ENCODE measurements at regions not wholly inside any gene's neighbourhood (a gene's known extent, or its start where the extent isn't known, plus 50 kb on each side); places are given as distances from the start of the nearest gene placed in this dataset.
A peak's percentile ranks its signal among the peaks of the same experiment; 100 is the strongest.
"Not testable (repeated sequence)": the region's sequence is repeated elsewhere in the genome, so short reads cannot be mapped to it uniquely, and the experiment has no call there.

DNA sequence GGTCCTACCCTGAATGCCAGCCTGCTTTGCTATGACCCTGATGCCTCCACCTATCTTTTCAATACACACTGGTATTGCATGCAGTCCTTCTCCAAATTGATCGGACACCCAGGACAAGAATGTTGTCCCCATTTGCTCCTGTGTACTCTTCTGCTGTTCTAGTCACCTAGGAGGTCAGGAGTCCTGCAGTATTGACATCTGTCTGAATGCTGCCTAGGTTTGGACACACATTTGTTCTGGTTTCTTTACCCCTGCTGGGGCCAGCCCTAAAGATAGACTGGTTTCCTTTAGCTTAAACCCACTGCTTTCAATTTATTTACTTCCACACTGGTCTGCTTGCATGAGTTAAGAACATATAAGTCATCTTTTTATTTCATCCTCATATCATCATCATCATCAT lies 167.0 kb upstream of the CCN2 start:
- H3K9me3 ChIP-seq (replicated peaks; ENCODE audit: insufficient read depth, low read length) = no peaks in the 10 kb centered on the region
- H3K9ac ChIP-seq (ENCODE audit: low read length) = no peak overlapping the region
- no peak overlapping the region for H3K4me3 ChIP-seq (ENCODE audit: low read length)
- H3K79me2 ChIP-seq (ENCODE audit: low read length) = no peaks in the 10 kb centered on the region
- no peaks in the 10 kb centered on the region for H4K20me1 ChIP-seq (ENCODE audit: insufficient read depth, low read length)
- DNase-seq = peak; percentile 11
- no peaks in the 10 kb centered on the region for H3K27me3 ChIP-seq (replicated peaks; ENCODE audit: insufficient read depth, low read length)
- no peaks in the 10 kb centered on the region for H3K36me3 ChIP-seq (replicated peaks; ENCODE audit: insufficient read depth, low read length)
- H3K4me1 ChIP-seq (ENCODE audit: low read length) = peaks cover 8% of the 10 kb centered on the region
- H3K9me2 ChIP-seq (replicated peaks; ENCODE audit: insufficient read depth, low read length) = no peaks in the 10 kb centered on the region
- H3F3A ChIP-seq (ENCODE audit: insufficient read depth, low read length) = no peaks in the 10 kb centered on the region
- no peak overlapping the region for H2AFZ ChIP-seq (ENCODE audit: low read length)
- TF ChIP-seq EZH2 (optimal IDR thresholded peaks at IDR 0.05; ENCODE audit: low read depth, low read length) (no peak), EZH2phosphoT487 (IDR thresholded peaks at IDR 0.05; ENCODE audit: low read length) (no peak)
- TF ChIP-seq, protein P1, sequence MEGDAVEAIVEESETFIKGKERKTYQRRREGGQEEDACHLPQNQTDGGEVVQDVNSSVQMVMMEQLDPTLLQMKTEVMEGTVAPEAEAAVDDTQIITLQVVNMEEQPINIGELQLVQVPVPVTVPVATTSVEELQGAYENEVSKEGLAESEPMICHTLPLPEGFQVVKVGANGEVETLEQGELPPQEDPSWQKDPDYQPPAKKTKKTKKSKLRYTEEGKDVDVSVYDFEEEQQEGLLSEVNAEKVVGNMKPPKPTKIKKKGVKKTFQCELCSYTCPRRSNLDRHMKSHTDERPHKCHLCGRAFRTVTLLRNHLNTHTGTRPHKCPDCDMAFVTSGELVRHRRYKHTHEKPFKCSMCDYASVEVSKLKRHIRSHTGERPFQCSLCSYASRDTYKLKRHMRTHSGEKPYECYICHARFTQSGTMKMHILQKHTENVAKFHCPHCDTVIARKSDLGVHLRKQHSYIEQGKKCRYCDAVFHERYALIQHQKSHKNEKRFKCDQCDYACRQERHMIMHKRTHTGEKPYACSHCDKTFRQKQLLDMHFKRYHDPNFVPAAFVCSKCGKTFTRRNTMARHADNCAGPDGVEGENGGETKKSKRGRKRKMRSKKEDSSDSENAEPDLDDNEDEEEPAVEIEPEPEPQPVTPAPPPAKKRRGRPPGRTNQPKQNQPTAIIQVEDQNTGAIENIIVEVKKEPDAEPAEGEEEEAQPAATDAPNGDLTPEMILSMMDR (IDR thresholded peaks at IDR 0.05; ENCODE audit: low read length) = no peak
- no peak overlapping the region for H3K27ac ChIP-seq (ENCODE audit: low read length)
- H3K4me2 ChIP-seq (ENCODE audit: low read depth, low read length) = peak overlapping the region; percentile 3; the same call in 1 of the 2 replicates

DNA sequence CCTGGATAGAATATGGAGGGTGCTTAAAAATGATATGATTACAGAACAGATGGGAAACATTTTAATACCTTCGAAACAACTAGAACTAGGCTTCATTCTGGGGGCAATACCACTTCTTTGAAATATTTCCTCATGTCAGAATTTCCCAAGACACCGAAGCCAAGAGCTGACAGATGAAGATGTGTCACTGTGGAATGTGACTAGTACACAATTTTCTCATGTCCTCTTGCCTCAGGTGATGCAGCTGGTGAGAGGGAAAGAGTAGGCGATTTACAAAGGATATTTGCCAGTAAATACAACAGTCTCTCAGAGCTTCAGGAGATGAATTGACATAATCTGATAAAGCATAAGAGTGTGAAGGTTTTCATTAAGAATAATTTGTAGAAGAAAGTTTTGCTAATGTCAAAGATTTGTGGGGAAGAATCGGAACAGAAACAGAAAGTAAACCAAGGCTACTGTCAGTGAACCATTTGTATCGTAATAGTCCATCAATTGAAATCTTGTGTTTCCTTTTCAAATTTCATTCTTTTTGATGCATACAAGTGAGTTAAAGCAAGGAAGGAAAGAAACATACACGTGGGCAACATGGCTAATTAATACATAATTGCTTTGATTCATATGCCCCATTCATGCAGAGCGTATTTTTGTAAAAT lies 164.7 kb upstream of the CCN2 start:
- Histone ChIP-seq H3F3A (ENCODE audit: insufficient read depth, low read length) (no peaks in the 10 kb centered on the region), H3K27me3 (replicated peaks; ENCODE audit: insufficient read depth, low read length) (no peaks in the 10 kb centered on the region), H3K36me3 (replicated peaks; ENCODE audit: insufficient read depth, low read length) (no peaks in the 10 kb centered on the region), H3K4me1 (ENCODE audit: low read length) (peaks cover 8% of the 10 kb centered on the region), H3K9me2 (replicated peaks; ENCODE audit: insufficient read depth, low read length) (no peaks in the 10 kb centered on the region), H3K9ac (ENCODE audit: low read length) (peak overlapping the region; percentile 9; the same call in 1 of the 2 replicates), H3K4me3 (ENCODE audit: low read length) (peak overlapping the region; percentile 55), H4K20me1 (ENCODE audit: insufficient read depth, low read length) (no peaks in the 10 kb centered on the region), H2AFZ (ENCODE audit: low read length) (peak overlapping the region; percentile 83), H3K9me3 (replicated peaks; ENCODE audit: insufficient read depth, low read length) (no peaks in the 10 kb centered on the region), H3K79me2 (ENCODE audit: low read length) (no peaks in the 10 kb centered on the region), H3K4me2 (ENCODE audit: low read depth, low read length) (peak overlapping the region; percentile 82), H3K27ac (ENCODE audit: low read length) (no peak overlapping the region)
- TF ChIP-seq EZH2phosphoT487 (IDR thresholded peaks at IDR 0.05; ENCODE audit: low read length) (no peak), EZH2 (optimal IDR thresholded peaks at IDR 0.05; ENCODE audit: low read depth, low read length) (no peak)
- TF ChIP-seq, protein P1 (IDR thresholded peaks at IDR 0.05; ENCODE audit: low read length) = no peak
- DNase-seq = peak; percentile 25

DNA sequence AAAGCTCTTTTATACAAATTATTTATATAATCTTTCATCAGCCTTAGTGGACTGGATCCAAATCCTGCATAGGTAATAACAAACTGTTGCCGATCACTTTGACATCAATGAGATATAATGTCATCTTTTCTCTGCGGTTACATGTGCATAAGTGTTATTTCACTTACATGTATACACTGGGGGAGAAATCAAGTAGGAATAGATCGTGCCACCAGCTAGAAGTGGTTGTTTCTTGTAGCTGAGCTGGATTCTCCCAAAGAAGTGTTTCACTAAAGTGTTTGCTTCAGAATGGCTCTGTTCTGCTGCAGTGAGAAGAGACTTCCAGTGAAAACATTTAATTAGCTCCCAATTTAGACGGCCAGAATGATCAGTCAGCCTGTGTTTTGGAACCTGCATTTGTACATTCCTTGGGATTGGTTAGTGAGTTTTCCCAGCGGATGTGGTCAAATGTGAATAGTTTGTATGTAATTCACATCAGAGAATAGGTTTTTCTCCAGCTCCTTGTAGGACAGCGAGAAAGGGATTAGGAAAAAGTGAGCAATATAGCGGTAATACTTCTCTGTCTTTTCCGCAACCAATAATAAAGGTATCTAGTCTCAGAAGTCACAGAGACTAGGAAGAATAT lies 163.1 kb upstream of the CCN2 start:
- Histone ChIP-seq H3K79me2 (ENCODE audit: low read length) (no peaks in the 10 kb centered on the region), H3K27ac (ENCODE audit: low read length) (no peak overlapping the region), H3K36me3 (replicated peaks; ENCODE audit: insufficient read depth, low read length) (no peaks in the 10 kb centered on the region), H2AFZ (ENCODE audit: low read length) (no peak overlapping the region), H3K9ac (ENCODE audit: low read length) (no peak overlapping the region), H3K4me1 (ENCODE audit: low read length) (peaks cover 8% of the 10 kb centered on the region), H3K9me2 (replicated peaks; ENCODE audit: insufficient read depth, low read length) (no peaks in the 10 kb centered on the region), H4K20me1 (ENCODE audit: insufficient read depth, low read length) (no peaks in the 10 kb centered on the region), H3F3A (ENCODE audit: insufficient read depth, low read length) (no peaks in the 10 kb centered on the region), H3K27me3 (replicated peaks; ENCODE audit: insufficient read depth, low read length) (no peaks in the 10 kb centered on the region), H3K9me3 (replicated peaks; ENCODE audit: insufficient read depth, low read length) (no peaks in the 10 kb centered on the region), H3K4me2 (ENCODE audit: low read depth, low read length) (no peak overlapping the region), H3K4me3 (ENCODE audit: low read length) (no peak overlapping the region)
- no peak for DNase-seq
- TF ChIP-seq, protein P1 (IDR thresholded peaks at IDR 0.05; ENCODE audit: low read length) = no peak
- no peak for TF ChIP-seq EZH2phosphoT487 (IDR thresholded peaks at IDR 0.05; ENCODE audit: low read length)
- no peak for TF ChIP-seq EZH2 (optimal IDR thresholded peaks at IDR 0.05; ENCODE audit: low read depth, low read length)

DNA sequence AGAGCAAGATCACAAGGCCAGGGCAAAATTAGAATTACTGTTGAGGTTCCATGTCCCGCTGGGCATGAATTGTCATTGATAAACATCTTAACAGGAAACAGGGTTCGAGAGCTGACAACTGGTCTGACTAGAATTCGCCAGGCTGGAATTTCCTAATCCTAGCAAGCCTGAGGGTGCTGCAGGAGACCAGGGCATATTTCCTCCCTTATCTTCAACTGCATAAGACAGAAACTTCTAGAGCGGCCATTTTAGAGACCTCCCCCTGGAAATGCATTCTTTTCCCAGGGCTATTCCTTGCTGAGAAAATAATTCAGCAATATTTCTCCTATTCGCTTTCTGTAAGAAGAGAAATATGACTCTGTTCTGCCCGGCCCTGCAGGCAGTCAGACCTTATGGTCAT lies 158.6 kb upstream of the CCN2 start:
- H3K4me1 ChIP-seq (ENCODE audit: low read length); H2AFZ ChIP-seq (ENCODE audit: low read length); H3K27me3 ChIP-seq (replicated peaks; ENCODE audit: insufficient read depth, low read length); H3K27ac ChIP-seq (ENCODE audit: low read length); H3K9me2 ChIP-seq (replicated peaks; ENCODE audit: insufficient read depth, low read length); DNase-seq; H3K4me2 ChIP-seq (ENCODE audit: low read depth, low read length); H3K9ac ChIP-seq (ENCODE audit: low read length); H4K20me1 ChIP-seq (ENCODE audit: insufficient read depth, low read length); H3F3A ChIP-seq (ENCODE audit: insufficient read depth, low read length); H3K36me3 ChIP-seq (replicated peaks; ENCODE audit: insufficient read depth, low read length); H3K4me3 ChIP-seq (ENCODE audit: low read length); H3K9me3 ChIP-seq (replicated peaks; ENCODE audit: insufficient read depth, low read length); H3K79me2 ChIP-seq (ENCODE audit: low read length): not testable (repeated sequence)

All from MM.1S (cell line).